ENCODE measurements at regions not wholly inside any gene's neighbourhood (a gene's known extent, or its start where the extent isn't known, plus 50 kb on each side); places are given as distances from the start of the nearest gene placed in this dataset.
"Not testable (repeated sequence)": the region's sequence is repeated elsewhere in the genome, so short reads cannot be mapped to it uniquely, and the experiment has no call there.

- Mint-ChIP-seq H3K4me1 (ENCODE audit: low read depth in 2 of 2) (no peaks in the 10 kb centered on the region), H3K27ac (no peak overlapping the region), H3K36me3 (no peaks in the 10 kb centered on the region), H3K9me3 (peaks cover 3% of the 10 kb centered on the region), H3K27me3 (no peaks in the 10 kb centered on the region), H3K4me3 (no peak overlapping the region)
- ATAC-seq (no peak), DNase-seq (ENCODE audit: low spot score) (no peak)
These were observed 246.5 kb upstream of the HS3ST1 start for GRCh38 chr4:11675051-11675800.

DNA sequence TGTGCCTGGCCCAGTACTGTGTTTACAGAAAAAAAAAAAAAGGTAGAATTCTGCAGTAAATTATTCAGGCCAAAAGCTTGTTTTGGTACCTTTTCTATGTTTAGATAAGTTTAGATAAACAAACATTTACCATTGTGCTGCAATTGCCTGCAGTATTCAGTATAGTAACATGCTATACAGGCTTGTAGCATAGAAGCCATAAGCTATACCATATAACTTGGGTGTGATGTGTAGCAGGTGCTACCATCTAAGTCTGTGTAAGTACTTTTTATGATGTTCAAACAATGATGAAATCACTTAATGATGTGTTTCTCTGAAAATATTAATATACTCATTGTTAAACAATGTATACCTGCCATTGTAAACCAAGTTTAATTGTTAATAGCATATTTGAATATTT is 241.6 kb upstream of the HS3ST1 start:
- peaks cover 0 to 4% of the 10 kb centered on the region in 2 donors for H3K27me3 Mint-ChIP-seq
- DNase-seq (ENCODE audit: low spot score) (no peak), ATAC-seq (no peak)
- H3K4me3 Mint-ChIP-seq: no peak overlapping the region
- no peaks in the 10 kb centered on the region for H3K36me3 Mint-ChIP-seq
- H3K9me3 Mint-ChIP-seq: peaks cover 6% of the 10 kb centered on the region
- no peak overlapping the region for H3K27ac Mint-ChIP-seq
- H3K4me1 Mint-ChIP-seq (ENCODE audit: low read depth in 2 of 2): no peaks in the 10 kb centered on the region

GRCh38 chr4:11669156-11669555 is 240.5 kb upstream of the HS3ST1 start:
- no peak overlapping the region for H3K27ac Mint-ChIP-seq
- H3K36me3 Mint-ChIP-seq: no peaks in the 10 kb centered on the region
- peaks cover 0 to 4% of the 10 kb centered on the region in 2 donors for H3K27me3 Mint-ChIP-seq
- no peak for DNase-seq (ENCODE audit: low spot score)
- no peak overlapping the region for H3K4me3 Mint-ChIP-seq
- H3K9me3 Mint-ChIP-seq: peaks cover 6% of the 10 kb centered on the region
- ATAC-seq: no peak
- H3K4me1 Mint-ChIP-seq (ENCODE audit: low read depth in 2 of 2): no peaks in the 10 kb centered on the region

DNA sequence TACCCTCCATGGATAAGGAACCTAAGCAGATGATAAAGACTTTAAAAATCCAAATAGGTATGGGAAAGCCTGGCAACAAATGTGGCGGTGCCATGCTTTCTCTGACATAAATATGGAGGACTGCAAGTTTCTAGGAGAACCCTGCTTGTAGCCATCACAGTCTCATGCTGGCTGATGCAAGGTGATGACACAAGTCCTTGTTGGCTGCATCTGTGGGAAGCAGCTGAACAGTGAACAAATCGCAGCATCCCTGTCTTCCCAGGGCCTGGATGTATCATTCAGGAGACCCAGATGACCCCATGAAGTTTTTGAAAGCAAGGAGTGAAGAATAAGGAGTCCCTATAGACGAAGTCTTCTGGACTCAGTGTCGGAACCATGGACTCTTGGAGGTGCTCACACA is 234.4 kb upstream of the HS3ST1 start:
- Mint-ChIP-seq H3K9me3 (peaks cover 6% of the 10 kb centered on the region), H3K27ac (no peak overlapping the region), H3K36me3 (no peaks in the 10 kb centered on the region), H3K4me3 (no peak overlapping the region), H3K4me1 (ENCODE audit: low read depth in 2 of 2) (no peaks in the 10 kb centered on the region), H3K27me3 (peaks cover 0 to 4% of the 10 kb centered on the region in 2 donors)
- ATAC-seq: no peak
- no peak for DNase-seq (ENCODE audit: low spot score)

- peaks cover 3% of the 10 kb centered on the region for H3K9me3 Mint-ChIP-seq
- H3K4me1 Mint-ChIP-seq (ENCODE audit: low read depth in 2 of 2): no peaks in the 10 kb centered on the region
- no peak overlapping the region for H3K4me3 Mint-ChIP-seq
- DNase-seq (ENCODE audit: low spot score): no peak
- H3K36me3 Mint-ChIP-seq: no peaks in the 10 kb centered on the region
- H3K27me3 Mint-ChIP-seq: no peaks in the 10 kb centered on the region
- no peak overlapping the region for H3K27ac Mint-ChIP-seq
- no peak for ATAC-seq
These were observed 222.3 kb upstream of the HS3ST1 start for GRCh38 chr4:11650801-11651596.

DNA sequence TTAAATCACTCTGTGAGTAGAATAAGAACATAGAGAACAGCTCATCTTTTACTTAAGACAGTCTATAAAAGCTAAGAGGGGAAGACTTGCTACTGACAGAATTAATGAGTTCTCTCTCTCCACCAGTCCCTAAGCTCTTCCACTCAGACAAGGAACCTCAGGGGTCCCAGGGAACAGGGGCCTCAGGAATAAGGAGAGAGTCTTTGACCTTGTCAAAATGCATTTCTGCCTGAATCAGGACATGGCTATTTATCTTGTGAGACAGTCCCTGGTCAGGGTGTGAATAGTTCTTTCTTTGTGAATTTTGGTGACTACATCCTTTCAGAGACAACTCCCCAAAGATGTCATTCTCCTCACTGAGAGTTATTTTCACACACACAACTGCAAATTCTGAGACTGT is 218.7 kb upstream of the HS3ST1 start:
- Mint-ChIP-seq H3K27ac (no peak overlapping the region), H3K4me1 (ENCODE audit: low read depth in 2 of 2) (no peaks in the 10 kb centered on the region), H3K27me3 (peaks cover 0 to 8% of the 10 kb centered on the region in 2 donors), H3K36me3 (peaks cover 5% of the 10 kb centered on the region), H3K4me3 (no peak overlapping the region), H3K9me3 (peaks cover 6% of the 10 kb centered on the region)
- DNase-seq (ENCODE audit: low spot score): no peak
- no peak for ATAC-seq

DNA sequence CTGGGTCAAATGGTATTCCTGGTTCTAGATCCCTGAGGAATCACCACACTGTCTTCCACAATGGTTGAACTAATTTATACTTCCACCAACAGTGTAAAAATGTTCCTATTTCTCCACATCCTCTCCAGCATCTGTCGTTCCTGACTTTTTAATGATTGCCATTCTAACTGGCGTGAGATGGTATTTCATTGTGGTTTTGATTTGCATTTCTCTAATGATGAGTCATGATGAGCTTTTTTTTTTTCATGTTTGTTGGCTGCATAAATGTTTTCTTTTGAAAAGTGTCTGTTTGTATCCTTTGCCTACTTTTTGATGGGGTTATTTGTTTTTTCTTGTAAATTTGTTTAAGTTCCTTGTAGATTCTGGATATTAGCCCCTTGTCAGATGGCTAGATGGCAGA is 214.4 kb upstream of the HS3ST1 start:
- not testable (repeated sequence) for H3K4me1 Mint-ChIP-seq (ENCODE audit: low read depth in 2 of 2); H3K36me3 Mint-ChIP-seq; H3K27ac Mint-ChIP-seq

GRCh38 chr4:11640584-11640983 is 211.9 kb upstream of the HS3ST1 start:
- DNase-seq (ENCODE audit: low spot score) (no peak), ATAC-seq (no peak)
- H3K4me1 Mint-ChIP-seq (ENCODE audit: low read depth in 2 of 2): no peaks in the 10 kb centered on the region

More for the DNA sequence above, 214.4 kb upstream of the HS3ST1 start:
- H3K27me3 Mint-ChIP-seq; DNase-seq (ENCODE audit: low spot score); H3K9me3 Mint-ChIP-seq; H3K4me3 Mint-ChIP-seq; ATAC-seq: not testable (repeated sequence)

DNA sequence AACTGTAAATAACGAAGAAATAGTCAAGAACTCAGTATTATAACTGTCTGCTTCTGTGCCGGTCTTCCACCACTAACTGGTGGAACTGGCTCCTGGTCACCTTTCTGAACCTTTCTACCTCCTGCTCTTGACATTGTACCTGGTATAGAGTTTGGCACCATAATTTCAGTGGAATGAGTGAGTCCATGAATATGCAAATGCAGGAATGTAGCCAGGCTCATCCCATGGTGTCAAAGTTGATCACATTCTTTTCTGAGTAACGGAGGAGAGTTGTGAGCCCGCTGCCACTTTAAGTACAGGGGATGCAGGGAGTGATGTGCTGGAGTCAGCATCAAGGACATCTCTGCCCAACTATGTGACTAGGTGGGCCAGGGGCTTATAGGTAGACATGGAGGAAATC is 207.9 kb upstream of the HS3ST1 start:
- Mint-ChIP-seq H3K27ac (no peak overlapping the region), H3K9me3 (peaks cover 3% of the 10 kb centered on the region), H3K36me3 (no peaks in the 10 kb centered on the region), H3K4me1 (ENCODE audit: low read depth in 2 of 2) (no peaks in the 10 kb centered on the region), H3K27me3 (no peaks in the 10 kb centered on the region), H3K4me3 (no peak overlapping the region)
- DNase-seq (ENCODE audit: low spot score) (no peak), ATAC-seq (no peak)

More at GRCh38 chr4:11640584-11640983, 211.9 kb upstream of the HS3ST1 start:
- Mint-ChIP-seq H3K27me3 (peaks cover 0 to 8% of the 10 kb centered on the region in 2 donors), H3K4me3 (no peak overlapping the region), H3K9me3 (peaks cover 6% of the 10 kb centered on the region), H3K36me3 (peaks cover 5% of the 10 kb centered on the region), H3K27ac (no peak overlapping the region)

DNA sequence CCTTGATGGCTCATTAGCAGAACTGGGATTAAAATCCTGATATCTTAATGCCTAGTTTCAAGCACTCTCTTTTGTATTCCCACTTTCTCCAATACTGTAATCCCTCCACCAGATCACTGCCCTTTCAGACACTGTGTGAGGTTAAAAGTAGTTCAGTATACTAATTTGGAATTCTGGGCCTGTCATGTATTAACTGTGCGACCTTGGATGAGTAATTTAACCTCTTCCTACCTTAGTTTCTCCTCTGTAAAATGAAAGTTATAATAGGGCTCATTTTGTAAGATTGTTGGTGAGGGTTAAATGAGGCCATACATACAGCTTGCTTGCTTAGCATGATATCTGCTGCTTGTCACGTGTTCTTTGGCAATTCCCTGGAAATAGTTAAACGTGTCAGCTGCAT is 207.3 kb upstream of the HS3ST1 start:
- H3K4me3 Mint-ChIP-seq: no peak overlapping the region
- no peaks in the 10 kb centered on the region for H3K36me3 Mint-ChIP-seq
- no peaks in the 10 kb centered on the region for H3K4me1 Mint-ChIP-seq (ENCODE audit: low read depth in 2 of 2)
- ATAC-seq: no peak
- H3K27ac Mint-ChIP-seq: no peak overlapping the region
- no peak for DNase-seq (ENCODE audit: low spot score)
- H3K27me3 Mint-ChIP-seq: no peaks in the 10 kb centered on the region
- peaks cover 3% of the 10 kb centered on the region for H3K9me3 Mint-ChIP-seq

GRCh38 chr4:11635342-11635741 is 206.6 kb upstream of the HS3ST1 start:
- H3K27ac Mint-ChIP-seq: no peak overlapping the region
- ATAC-seq: no peak
- H3K4me3 Mint-ChIP-seq: no peak overlapping the region

GRCh38 chr4:11634283-11634682 is 205.6 kb upstream of the HS3ST1 start:
- Mint-ChIP-seq H3K4me1 (ENCODE audit: low read depth in 2 of 2) (no peaks in the 10 kb centered on the region), H3K36me3 (no peaks in the 10 kb centered on the region), H3K27me3 (peaks cover 0 to 4% of the 10 kb centered on the region in 2 donors), H3K4me3 (no peak overlapping the region), H3K9me3 (peaks cover 7% of the 10 kb centered on the region), H3K27ac (no peak overlapping the region)
- no peak for ATAC-seq
- DNase-seq (ENCODE audit: low spot score): no peak

More at GRCh38 chr4:11635342-11635741, 206.6 kb upstream of the HS3ST1 start:
- Mint-ChIP-seq H3K36me3 (no peaks in the 10 kb centered on the region), H3K9me3 (peaks cover 3% of the 10 kb centered on the region), H3K27me3 (no peaks in the 10 kb centered on the region), H3K4me1 (ENCODE audit: low read depth in 2 of 2) (no peaks in the 10 kb centered on the region)
- no peak for DNase-seq (ENCODE audit: low spot score)

- ATAC-seq: no peak
- Mint-ChIP-seq H3K27ac (no peak overlapping the region), H3K27me3 (peaks cover 0 to 5% of the 10 kb centered on the region in 2 donors), H3K4me3 (no peak overlapping the region), H3K9me3 (peaks cover 7% of the 10 kb centered on the region), H3K36me3 (no peaks in the 10 kb centered on the region), H3K4me1 (ENCODE audit: low read depth in 2 of 2) (no peaks in the 10 kb centered on the region)
- no peak for DNase-seq (ENCODE audit: low spot score)
These were observed 204.7 kb upstream of the HS3ST1 start for GRCh38 chr4:11633430-11633829.

DNA sequence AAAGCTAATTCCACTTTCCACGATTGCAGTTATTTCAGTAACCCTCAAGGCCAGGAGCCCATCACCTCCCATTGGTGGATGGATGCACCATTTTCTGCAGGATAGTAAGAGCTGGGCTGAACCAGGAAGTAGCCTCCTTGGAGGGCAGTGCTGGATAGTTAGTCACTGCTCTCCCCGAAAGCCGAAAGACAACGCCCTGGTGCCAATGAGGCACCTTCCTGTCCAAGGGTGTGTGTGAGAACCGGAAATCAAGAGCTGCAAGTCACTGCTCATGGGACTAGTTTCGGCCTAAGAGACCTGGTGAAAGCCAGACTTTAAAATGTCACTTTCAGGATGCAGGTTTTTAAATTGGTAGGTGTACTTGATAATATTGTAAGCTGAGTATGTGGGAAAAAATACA is 203.8 kb upstream of the HS3ST1 start:
- Mint-ChIP-seq H3K4me3 (no peak overlapping the region), H3K9me3 (peaks cover 7% of the 10 kb centered on the region), H3K36me3 (no peaks in the 10 kb centered on the region), H3K4me1 (ENCODE audit: low read depth in 2 of 2) (no peaks in the 10 kb centered on the region), H3K27me3 (peaks cover 0 to 5% of the 10 kb centered on the region in 2 donors), H3K27ac (no peak overlapping the region)
- DNase-seq (ENCODE audit: low spot score) (no peak), ATAC-seq (no peak)
